Colonic mucosa (tissue), 4 donors: ENCODE measurements at regions not wholly inside any gene's neighbourhood (a gene's known extent, or its start where the extent isn't known, plus 50 kb on each side); places are given as distances from the start of the nearest gene placed in this dataset.

ENCODE experiments used
- DNase-seq: peaks from one replicate; pipeline ENCODE4 v3.0.0-alpha.2; 2020
- H3K27ac ChIP-seq: fragments of 200-600 bp; one replicate; pipeline ENCODE4 v1.8.0; 2021
- H3K27me3 ChIP-seq: fragments of 200-600 bp; one replicate; pipeline ENCODE4 v1.8.0; 2021
- H3K36me3 ChIP-seq: fragments of 200-600 bp; one replicate; pipeline ENCODE4 v1.8.0; 2021
- H3K4me1 ChIP-seq: fragments of 200-600 bp; one replicate; pipeline ENCODE4 v1.8.0; 2021; ENCODE audit warnings: mild to moderate bottlenecking
- H3K4me3 ChIP-seq: fragments of 200-600 bp; one replicate; pipeline ENCODE4 v1.8.0; 2021
- H3K9ac ChIP-seq, 2 donors: one replicate each; pipeline ENCODE4 v1.7.0; 2013; ENCODE audit warnings: control low read depth in 2 of 2, low read depth in 2 of 2, low read length in 2 of 2
- H3K9me3 ChIP-seq: fragments of 200-600 bp; one replicate; pipeline ENCODE4 v1.8.0; 2021
- CTCF ChIP-seq: fragments of 200-600 bp; IDR thresholded peaks from one replicate; pipeline ENCODE4 v1.8.0; 2022; ENCODE audit warnings: antibody characterized with exemption, mild to moderate bottlenecking
- intact Hi-C: fragments of 100-400 bp; cut with DNase I; formaldehyde crosslinking; loops from one replicate; pipeline ENCODE4 v1.14.1; 2022
- donor health status: healthy.
- donor health status: DM: no; HTN: no; CAD: no.
- donor health status: DM: no; HTN: no; CAD: no.

GRCh38 chr3:10695595-10696285 is 120.3 kb upstream of the SLC6A11 start:
- H3K9me3 ChIP-seq, result no peaks in the 10 kb centered on the region
- no peaks in the 10 kb centered on the region for H3K4me1 ChIP-seq
- no peaks in the 10 kb centered on the region for H3K27me3 ChIP-seq
- no peaks in the 10 kb centered on the region for H3K36me3 ChIP-seq
- intact Hi-C loops, result no loop called here
- no peak overlapping the region for H3K27ac ChIP-seq
- no peak for DNase-seq
- no peak overlapping the region for H3K9ac ChIP-seq
- TF ChIP-seq CTCF, result no peak
- no peak overlapping the region for H3K4me3 ChIP-seq

DNA sequence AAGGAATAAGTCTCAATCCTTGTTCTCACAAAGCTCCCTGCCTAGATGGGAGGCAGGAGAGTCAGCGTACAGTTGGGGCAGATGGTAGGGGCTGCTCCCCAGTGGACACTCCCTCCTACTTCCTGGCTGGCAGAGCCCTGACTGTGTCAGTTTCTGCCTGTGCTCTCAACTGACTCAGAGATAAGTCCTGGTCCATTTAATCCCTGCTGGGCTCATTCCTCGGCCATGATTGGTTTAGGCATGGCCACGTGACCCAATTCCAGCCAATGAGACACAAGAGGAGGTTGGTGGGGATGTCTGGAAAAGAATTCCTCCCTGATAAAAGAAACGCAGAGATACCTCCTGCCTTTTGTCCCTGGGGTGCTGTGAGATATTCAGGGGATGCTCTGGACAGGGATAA is 118.1 kb upstream of the SLC6A11 start:
- Histone ChIP-seq H3K9me3 (no peaks in the 10 kb centered on the region), H3K9ac (no peak overlapping the region), H3K4me1 (no peaks in the 10 kb centered on the region), H3K27me3 (no peaks in the 10 kb centered on the region), H3K36me3 (no peaks in the 10 kb centered on the region), H3K4me3 (no peak overlapping the region), H3K27ac (no peak overlapping the region)
- intact Hi-C loops, result no loop called here
- no peak for TF ChIP-seq CTCF
- DNase-seq, result no peak

DNA sequence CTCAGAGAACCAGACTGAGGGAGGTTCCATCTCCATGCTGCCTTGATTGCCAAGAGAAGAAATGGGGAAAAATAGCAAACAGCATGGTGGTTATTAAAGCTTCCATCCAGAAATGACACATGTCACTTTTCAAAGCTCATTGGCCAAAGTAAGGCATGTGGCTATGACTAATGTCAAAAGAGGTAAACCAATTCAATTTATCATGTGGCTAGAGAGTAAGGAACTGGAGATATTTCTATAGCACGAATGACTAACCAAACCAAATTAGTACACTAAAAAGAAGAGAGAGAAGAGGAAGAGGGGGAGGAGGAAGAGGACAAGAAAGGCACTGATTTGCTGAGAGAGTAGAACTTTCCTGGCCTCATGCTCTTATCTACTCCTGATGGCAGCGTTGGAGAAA is 115.2 kb upstream of the SLC6A11 start:
- TF ChIP-seq CTCF, result no peak
- H3K4me3 ChIP-seq, result no peak overlapping the region
- H3K4me1 ChIP-seq, result no peaks in the 10 kb centered on the region
- no peaks in the 10 kb centered on the region for H3K36me3 ChIP-seq
- DNase-seq, result no peak
- no peaks in the 10 kb centered on the region for H3K9me3 ChIP-seq
- no peaks in the 10 kb centered on the region for H3K27me3 ChIP-seq
- H3K27ac ChIP-seq, result no peak overlapping the region
- intact Hi-C loops, result no loop called here
- H3K9ac ChIP-seq, result no peak overlapping the region

DNA sequence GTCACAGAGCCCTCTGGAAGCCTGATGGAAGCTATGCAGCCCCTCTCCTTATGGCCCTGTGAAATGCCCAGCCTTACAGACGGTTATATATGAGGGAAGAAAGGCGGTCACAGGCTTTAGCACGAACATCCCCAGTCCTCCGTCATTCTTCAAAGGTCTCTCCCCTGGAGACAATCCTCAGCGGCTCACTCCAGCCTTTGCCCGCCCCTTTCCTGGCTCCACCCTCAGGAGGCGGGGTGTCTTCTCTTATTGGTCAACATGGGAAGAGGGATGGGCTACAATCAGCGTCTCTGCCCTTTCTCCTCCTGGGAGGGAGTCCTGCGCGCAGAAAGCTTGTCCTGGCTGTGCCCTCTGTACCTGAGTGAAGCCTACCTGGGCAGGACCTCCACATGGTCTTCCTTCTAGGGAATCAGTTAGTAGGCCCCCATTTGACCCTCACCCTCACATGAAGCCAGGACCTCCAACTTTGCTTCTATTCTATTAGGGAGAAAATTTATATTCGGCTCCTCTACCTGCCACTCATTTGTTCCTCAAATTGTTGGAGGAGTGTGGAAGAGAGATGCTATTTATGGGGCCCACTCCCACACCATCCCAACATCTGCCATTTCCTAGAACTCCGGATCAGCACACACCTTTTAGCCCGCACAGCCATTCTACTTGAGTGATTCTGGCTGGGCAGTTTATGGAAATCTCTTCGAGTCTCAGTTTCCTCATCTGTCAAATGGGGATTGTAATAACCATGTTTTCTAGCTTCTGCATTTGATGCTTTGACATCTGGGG is 112.9 kb upstream of the SLC6A11 start:
- Histone ChIP-seq H3K4me1 (no peaks in the 10 kb centered on the region), H3K4me3 (no peak overlapping the region), H3K27me3 (peaks cover 12% of the 10 kb centered on the region), H3K9me3 (no peaks in the 10 kb centered on the region), H3K36me3 (no peaks in the 10 kb centered on the region), H3K9ac (no peak overlapping the region), H3K27ac (no peak overlapping the region)
- DNase-seq, result no peak
- no peak for TF ChIP-seq CTCF
- intact Hi-C loops, result no loop called here

DNA sequence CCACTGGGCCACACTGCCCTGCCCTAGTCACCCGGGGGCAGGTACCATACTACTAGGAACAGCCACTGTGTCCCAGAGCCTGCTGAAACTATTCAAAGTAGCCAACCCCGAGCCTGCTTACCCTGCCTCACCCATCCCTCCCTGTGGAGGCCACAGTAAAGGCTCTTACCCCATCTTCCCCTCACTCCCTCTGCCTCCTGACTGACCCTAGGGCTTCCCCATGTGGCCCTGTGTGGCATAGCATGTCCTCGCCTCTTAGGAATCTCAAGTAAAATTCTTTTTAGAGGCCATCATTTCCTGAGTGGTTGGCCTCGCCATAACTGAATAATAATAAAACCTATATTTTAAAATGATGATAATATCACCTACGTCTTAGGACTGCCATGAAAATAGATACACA is 112.2 kb upstream of the SLC6A11 start:
- no peaks in the 10 kb centered on the region for H3K4me1 ChIP-seq

More for the DNA sequence above, 112.2 kb upstream of the SLC6A11 start:
- intact Hi-C loops, result no loop called here
- no peak for DNase-seq
- Histone ChIP-seq H3K27ac (no peak overlapping the region), H3K4me3 (no peak overlapping the region), H3K9ac (no peak overlapping the region), H3K36me3 (no peaks in the 10 kb centered on the region), H3K9me3 (no peaks in the 10 kb centered on the region), H3K27me3 (peaks cover 19% of the 10 kb centered on the region)
- no peak for TF ChIP-seq CTCF
